ENCODE measurements at regions not wholly inside any gene's neighbourhood (a gene's known extent, or its start where the extent isn't known, plus 50 kb on each side); places are given as distances from the start of the nearest gene placed in this dataset.

- intact Hi-C loops (cut with DNase I), result no loop called here
- H3K9me3 ChIP-seq, result no peaks in the 10 kb centered on the region
- H3K27me3 ChIP-seq, result no peaks in the 10 kb centered on the region
- no peaks in the 10 kb centered on the region for H3K36me3 ChIP-seq
- no peaks in the 10 kb centered on the region for H3K4me1 ChIP-seq
- no peak overlapping the region for H3K27ac ChIP-seq
- no peak for DNase-seq (ENCODE audit: low spot score in 2 of 2)
- no peak for TF ChIP-seq CTCF (IDR thresholded peaks at IDR 0.05)
- H3K4me3 ChIP-seq, result no peak overlapping the region
These were observed 388.2 kb downstream of the FAM170A start for GRCh38 chr5:120017513-120017912.

- H3K27me3 ChIP-seq, result no peaks in the 10 kb centered on the region
- no peaks in the 10 kb centered on the region for H3K4me1 ChIP-seq
- no peak overlapping the region for H3K27ac ChIP-seq
- no peak for TF ChIP-seq CTCF (IDR thresholded peaks at IDR 0.05)
- no peaks in the 10 kb centered on the region for H3K36me3 ChIP-seq
- no peak for DNase-seq (ENCODE audit: low spot score in 2 of 2)
- H3K9me3 ChIP-seq, result no peaks in the 10 kb centered on the region
- H3K4me3 ChIP-seq, result no peak overlapping the region
- intact Hi-C loops (cut with DNase I), result no loop called here
These were observed 405.8 kb downstream of the FAM170A start for GRCh38 chr5:120035181-120035580.

GRCh38 chr5:120035815-120036577 is 406.6 kb downstream of the FAM170A start:
- Histone ChIP-seq H3K27me3 (no peaks in the 10 kb centered on the region), H3K36me3 (no peaks in the 10 kb centered on the region), H3K27ac (no peak overlapping the region), H3K4me1 (no peaks in the 10 kb centered on the region), H3K4me3 (no peak overlapping the region), H3K9me3 (no peaks in the 10 kb centered on the region)
- DNase-seq (ENCODE audit: low spot score in 2 of 2), result no peak
- no peak for TF ChIP-seq CTCF (IDR thresholded peaks at IDR 0.05)
- intact Hi-C loops (cut with DNase I), result no loop called here

GRCh38 chr5:120037451-120037850 is 408.1 kb downstream of the FAM170A start:
- no peak for TF ChIP-seq CTCF (IDR thresholded peaks at IDR 0.05)
- intact Hi-C loops (cut with DNase I), result no loop called here

GRCh38 chr5:120039111-120039510 is 409.8 kb downstream of the FAM170A start:
- H3K27ac ChIP-seq, result no peak overlapping the region
- no peaks in the 10 kb centered on the region for H3K9me3 ChIP-seq
- no peaks in the 10 kb centered on the region for H3K36me3 ChIP-seq
- no peak for TF ChIP-seq CTCF (IDR thresholded peaks at IDR 0.05)
- H3K4me1 ChIP-seq, result no peaks in the 10 kb centered on the region
- no peak overlapping the region for H3K4me3 ChIP-seq
- no peak for DNase-seq (ENCODE audit: low spot score in 2 of 2)
- intact Hi-C loops (cut with DNase I), result no loop called here
- no peaks in the 10 kb centered on the region for H3K27me3 ChIP-seq

More at GRCh38 chr5:120037451-120037850, 408.1 kb downstream of the FAM170A start:
- no peak for DNase-seq (ENCODE audit: low spot score in 2 of 2)
- no peak overlapping the region for H3K27ac ChIP-seq
- no peaks in the 10 kb centered on the region for H3K4me1 ChIP-seq
- no peaks in the 10 kb centered on the region for H3K27me3 ChIP-seq
- no peak overlapping the region for H3K4me3 ChIP-seq
- no peaks in the 10 kb centered on the region for H3K36me3 ChIP-seq
- H3K9me3 ChIP-seq, result no peaks in the 10 kb centered on the region
